ENCODE measurements at regions not wholly inside any gene's neighbourhood (a gene's known extent, or its start where the extent isn't known, plus 50 kb on each side); places are given as distances from the start of the nearest gene placed in this dataset.

DNA sequence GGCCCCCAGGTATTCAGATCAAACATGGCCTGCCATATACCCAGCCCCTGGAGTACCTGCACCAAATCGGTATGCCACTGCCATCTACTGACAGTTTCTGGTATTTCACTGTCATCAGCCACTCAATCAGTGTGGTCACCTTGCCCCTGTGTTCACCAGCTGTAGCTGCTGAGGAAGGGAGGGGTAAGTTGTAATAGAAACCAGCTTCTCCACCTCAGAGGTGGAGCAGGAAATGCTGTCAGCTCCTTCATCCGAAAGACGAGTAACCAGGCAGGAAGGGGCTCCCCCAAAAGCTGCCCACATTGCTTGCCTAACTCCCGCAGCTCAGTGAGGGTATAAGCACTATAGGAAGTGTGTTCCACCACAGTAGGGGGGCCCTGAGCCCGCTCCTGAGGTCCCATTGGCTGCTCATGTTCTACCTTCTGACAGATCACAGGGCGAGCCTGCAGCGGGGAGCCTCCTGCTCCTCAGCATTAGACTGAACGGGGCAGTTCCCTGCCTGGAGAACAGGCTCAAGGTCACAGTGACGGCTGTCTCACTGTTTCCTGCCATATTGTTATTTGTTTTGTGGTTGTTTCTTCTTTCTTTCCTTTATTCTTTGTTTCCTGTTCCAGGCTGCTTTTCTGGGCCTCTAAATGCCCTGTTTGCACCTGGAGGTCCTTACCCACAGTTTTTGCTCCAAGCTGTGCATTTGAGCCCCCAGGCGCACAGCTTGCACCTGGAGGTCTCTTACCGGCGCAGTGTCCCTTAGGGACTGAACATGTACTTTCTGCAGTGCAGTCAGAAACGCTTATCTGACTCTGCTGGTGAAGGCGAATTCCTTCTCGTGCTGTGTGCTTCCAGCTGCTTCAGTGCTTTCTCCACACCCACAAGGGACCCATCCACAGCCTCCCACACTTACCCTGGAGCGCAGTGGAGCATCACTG is 1638.3 kb downstream of the MRPL39 start:
- no peak for TF ChIP-seq POLR2A (IDR thresholded peaks at IDR 0.05)
- TF ChIP-seq, protein P1, sequence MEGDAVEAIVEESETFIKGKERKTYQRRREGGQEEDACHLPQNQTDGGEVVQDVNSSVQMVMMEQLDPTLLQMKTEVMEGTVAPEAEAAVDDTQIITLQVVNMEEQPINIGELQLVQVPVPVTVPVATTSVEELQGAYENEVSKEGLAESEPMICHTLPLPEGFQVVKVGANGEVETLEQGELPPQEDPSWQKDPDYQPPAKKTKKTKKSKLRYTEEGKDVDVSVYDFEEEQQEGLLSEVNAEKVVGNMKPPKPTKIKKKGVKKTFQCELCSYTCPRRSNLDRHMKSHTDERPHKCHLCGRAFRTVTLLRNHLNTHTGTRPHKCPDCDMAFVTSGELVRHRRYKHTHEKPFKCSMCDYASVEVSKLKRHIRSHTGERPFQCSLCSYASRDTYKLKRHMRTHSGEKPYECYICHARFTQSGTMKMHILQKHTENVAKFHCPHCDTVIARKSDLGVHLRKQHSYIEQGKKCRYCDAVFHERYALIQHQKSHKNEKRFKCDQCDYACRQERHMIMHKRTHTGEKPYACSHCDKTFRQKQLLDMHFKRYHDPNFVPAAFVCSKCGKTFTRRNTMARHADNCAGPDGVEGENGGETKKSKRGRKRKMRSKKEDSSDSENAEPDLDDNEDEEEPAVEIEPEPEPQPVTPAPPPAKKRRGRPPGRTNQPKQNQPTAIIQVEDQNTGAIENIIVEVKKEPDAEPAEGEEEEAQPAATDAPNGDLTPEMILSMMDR (IDR thresholded peaks at IDR 0.05), result peak in 2 of 3 donors; percentile 17 to 24
